Mucosa of gallbladder (tissue), 1 donor: ENCODE measurements at regions not wholly inside any gene's neighbourhood (a gene's known extent, or its start where the extent isn't known, plus 50 kb on each side); places are given as distances from the start of the nearest gene placed in this dataset.
"Not testable (repeated sequence)": the region's sequence is repeated elsewhere in the genome, so short reads cannot be mapped to it uniquely, and the experiment has no call there.

Experiments
- DNase-seq: peaks from one replicate; pipeline ENCODE4 v3.0.0-alpha.2; 2020; ENCODE audit warnings: low spot score
- donor health status: DM: no; HTN: no; CAD: no.

- DNase-seq = no peak
Measured at GRCh38 chr5:28324174-28324573, 1285.8 kb upstream of the CDH9 start.

- DNase-seq = no peak
Measured at GRCh38 chr5:28313953-28314352, 1275.6 kb upstream of the CDH9 start.

- no peak for DNase-seq
Measured at GRCh38 chr5:28313321-28313951, 1275.0 kb upstream of the CDH9 start.

- DNase-seq = no peak
Measured at GRCh38 chr5:28310696-28311095, 1272.3 kb upstream of the CDH9 start.

GRCh38 chr5:28305891-28306290 lies 1267.5 kb upstream of the CDH9 start:
- no peak for DNase-seq

GRCh38 chr5:28301712-28302111 lies 1263.3 kb upstream of the CDH9 start:
- DNase-seq = no peak

- DNase-seq = no peak
Measured at GRCh38 chr5:28296254-28297013, 1258.0 kb upstream of the CDH9 start.

- DNase-seq = not testable (repeated sequence)
Measured at GRCh38 chr5:28287021-28287420, 1248.6 kb upstream of the CDH9 start.

- DNase-seq = no peak
Measured at GRCh38 chr5:28286566-28286965, 1248.2 kb upstream of the CDH9 start.

- no peak for DNase-seq
Measured at GRCh38 chr5:28284788-28285187, 1246.4 kb upstream of the CDH9 start.

GRCh38 chr5:28281351-28281750 lies 1243.0 kb upstream of the CDH9 start:
- DNase-seq = no peak

- no peak for DNase-seq
Measured at GRCh38 chr5:28275931-28276330, 1237.5 kb upstream of the CDH9 start.

- DNase-seq = no peak
Measured at GRCh38 chr5:28269978-28270377, 1231.6 kb upstream of the CDH9 start.

GRCh38 chr5:28265877-28266276 lies 1227.5 kb upstream of the CDH9 start:
- no peak for DNase-seq

GRCh38 chr5:28254846-28255245 lies 1216.5 kb upstream of the CDH9 start:
- no peak for DNase-seq

- no peak for DNase-seq
Measured at GRCh38 chr5:28253431-28253830, 1215.0 kb upstream of the CDH9 start.

- no peak for DNase-seq
Measured at GRCh38 chr5:28249771-28250415, 1211.5 kb upstream of the CDH9 start.

GRCh38 chr5:28234356-28234968 lies 1196.1 kb upstream of the CDH9 start:
- no peak for DNase-seq

- no peak for DNase-seq
Measured at GRCh38 chr5:28226407-28226806, 1188.0 kb upstream of the CDH9 start.

- no peak for DNase-seq
Measured at GRCh38 chr5:28219539-28219938, 1181.2 kb upstream of the CDH9 start.

GRCh38 chr5:28217695-28218094 lies 1179.3 kb upstream of the CDH9 start:
- no peak for DNase-seq

- DNase-seq = no peak
Measured at GRCh38 chr5:28216939-28217360, 1178.6 kb upstream of the CDH9 start.

- no peak for DNase-seq
Measured at GRCh38 chr5:28215091-28215490, 1176.7 kb upstream of the CDH9 start.
